Adipose tissue (tissue), 3 donors: ENCODE measurements at regions not wholly inside any gene's neighbourhood (a gene's known extent, or its start where the extent isn't known, plus 50 kb on each side); places are given as distances from the start of the nearest gene placed in this dataset.

Experiments
- H3K27ac ChIP-seq: one replicate; pipeline ENCODE4 v1.5.1; 2013; ENCODE audit warnings: low read depth, low read length
- WGBS, 3 donors: extraction: QIAGEN DNeasy Blood & Tissue Kit; methylation state at CpG; one replicate each; pipeline ENCODE4 v1.1.7; 2013; 5-methylcytosine and 5-hydroxymethylcytosine counted together
- donor health status: healthy with polysubstance abuse.
- donor health status: Bipolar disorder and iron deficiency.
- donor health status: healthy.

DNA sequence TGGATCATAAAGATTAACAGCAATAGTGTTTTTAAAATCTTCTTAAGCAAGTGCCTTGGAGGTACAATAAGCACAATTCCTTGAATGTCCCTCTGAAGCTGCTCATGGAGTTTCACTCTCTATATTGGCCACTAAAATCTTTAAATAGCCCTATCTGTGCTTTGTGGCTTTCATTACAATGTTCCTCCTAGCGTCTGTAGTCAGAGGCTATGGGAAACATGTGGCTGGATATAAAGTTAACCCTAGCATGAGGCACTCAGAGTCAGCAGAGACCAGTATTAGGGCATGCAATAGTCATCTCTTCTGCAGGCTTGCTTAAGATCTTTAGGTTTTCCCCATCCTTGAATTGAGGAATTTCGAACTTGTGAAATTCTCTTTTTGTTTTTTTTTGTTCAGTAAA lies 668.2 kb downstream of the CDH11 start:
- H3K27ac ChIP-seq: no peak overlapping the region
- 59% methylated on average over 2 of the region's 2 CpGs for WGBS, 3 donors

DNA sequence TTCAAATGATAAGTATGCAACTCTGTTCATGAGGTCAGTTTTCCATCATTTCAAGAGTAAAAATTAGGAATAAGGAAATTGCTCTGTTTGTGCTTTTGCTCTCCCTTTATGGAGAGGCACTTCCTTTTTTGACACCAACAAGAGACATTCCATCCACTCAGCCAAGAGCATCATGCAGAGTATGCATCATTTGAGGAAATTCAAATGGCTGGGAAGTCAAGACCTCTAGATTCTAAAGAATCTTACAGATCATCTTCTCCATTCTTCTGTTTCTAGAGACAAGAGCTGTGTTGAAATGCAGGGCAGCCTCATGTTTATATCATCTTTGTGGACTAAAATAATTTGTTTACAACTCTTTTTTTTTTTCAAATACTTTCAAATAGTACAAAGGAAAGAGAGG lies 669.4 kb downstream of the CDH11 start:
- no peak overlapping the region for H3K27ac ChIP-seq

DNA sequence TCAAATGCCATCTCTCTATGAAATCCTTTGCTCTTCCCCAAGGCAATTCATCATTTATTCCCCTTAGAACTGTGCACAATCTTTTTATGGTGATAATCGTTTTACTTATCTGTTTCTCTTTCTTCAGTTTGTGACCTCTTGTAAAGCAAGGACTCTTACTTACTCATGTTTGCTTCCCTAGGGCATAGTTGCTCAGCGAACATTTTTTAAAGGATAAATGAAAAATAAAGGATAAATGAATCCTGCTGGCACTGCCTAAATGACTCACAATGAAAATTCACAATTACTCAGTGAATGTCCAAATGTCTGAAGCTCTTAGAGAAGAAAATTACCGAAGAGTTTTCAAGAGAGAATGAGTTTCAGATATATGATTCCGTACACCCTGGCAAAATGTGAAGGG lies 671.7 kb downstream of the CDH11 start:
- no peak overlapping the region for H3K27ac ChIP-seq
- 64 to 83% (median 65%) methylated on average over 4 of the region's 4 CpGs for WGBS, 3 donors

DNA sequence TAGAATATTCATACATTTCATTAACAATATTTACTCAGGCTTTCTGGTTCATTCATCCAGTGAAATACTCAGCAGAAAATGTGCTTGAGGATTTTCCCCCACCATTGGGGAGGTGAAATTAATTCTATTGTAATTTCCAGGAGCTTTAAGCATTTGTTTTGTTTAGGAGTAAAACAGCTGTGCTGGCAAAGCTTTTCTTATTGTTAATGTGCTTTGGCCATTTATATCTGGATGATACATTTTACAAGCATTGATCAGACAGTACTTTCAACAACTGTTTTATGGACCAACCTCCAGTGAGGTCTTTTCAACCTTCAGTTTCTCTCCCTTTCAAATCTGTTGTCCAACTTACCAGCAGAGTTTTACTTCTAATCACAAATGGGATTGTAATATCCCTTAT lies 672.4 kb downstream of the CDH11 start:
- no peak overlapping the region for H3K27ac ChIP-seq

- no peak overlapping the region for H3K27ac ChIP-seq
- WGBS, 3 donors: 21 to 59% (median 57%) methylated on average over 3 of the region's 3 CpGs
These were observed 676.2 kb downstream of the CDH11 start for GRCh38 chr16:64445649-64446048.

- WGBS, 3 donors: 47 to 70% (median 61%) methylated on average over 4 of the region's 4 CpGs
- no peak overlapping the region for H3K27ac ChIP-seq
These were observed 676.6 kb downstream of the CDH11 start for GRCh38 chr16:64445245-64445644.

DNA sequence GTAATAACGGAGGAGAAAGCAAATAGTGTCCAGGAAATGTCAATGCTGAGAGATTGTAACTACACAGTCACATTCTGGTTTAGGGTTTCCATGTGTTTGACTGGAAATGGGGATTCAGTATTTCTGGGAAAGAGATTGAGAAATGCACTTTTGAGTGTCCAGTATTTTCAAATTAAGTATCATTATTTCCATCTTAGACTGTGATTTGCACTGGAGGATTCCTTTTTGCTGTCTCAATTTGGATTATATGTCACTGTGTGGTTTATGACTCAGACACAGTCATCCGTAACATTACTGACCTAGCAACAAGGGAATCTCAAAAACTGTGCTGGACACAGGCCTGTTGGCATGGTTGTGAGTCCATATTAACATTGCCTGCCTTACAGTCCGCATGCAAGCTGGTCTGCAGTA lies 681.4 kb downstream of the CDH11 start:
- WGBS, 3 donors: 53 to 66% (median 65%) methylated on average over 3 of the region's 3 CpGs
- H3K27ac ChIP-seq: no peak overlapping the region

DNA sequence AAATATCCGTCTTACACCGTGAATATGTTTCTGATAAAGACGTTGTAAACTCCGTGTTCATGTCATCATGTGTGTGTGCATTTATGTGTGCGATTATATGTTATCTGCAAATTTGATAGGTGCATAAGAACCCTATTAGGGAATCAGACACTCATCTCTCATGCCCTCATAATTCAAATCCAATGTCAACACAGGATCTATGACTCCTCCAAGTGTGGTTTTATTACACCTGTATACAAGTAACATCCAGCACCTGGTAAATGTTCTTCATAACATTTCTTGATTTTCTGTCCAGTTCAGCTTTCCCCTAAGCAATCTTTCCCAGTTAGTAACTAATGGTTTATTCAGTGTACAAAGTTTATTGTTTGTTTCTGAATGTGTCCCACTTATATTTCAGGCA lies 681.9 kb downstream of the CDH11 start:
- H3K27ac ChIP-seq: no peak overlapping the region
- WGBS, 3 donors: 93 to 94% (median 93%) methylated on average over 5 of the region's 5 CpGs

GRCh38 chr16:64437706-64438324 lies 684.0 kb downstream of the CDH11 start:
- no peak overlapping the region for H3K27ac ChIP-seq
- WGBS, 3 donors: 61 to 72% (median 71%) methylated on average over 9 of the region's 9 CpGs

DNA sequence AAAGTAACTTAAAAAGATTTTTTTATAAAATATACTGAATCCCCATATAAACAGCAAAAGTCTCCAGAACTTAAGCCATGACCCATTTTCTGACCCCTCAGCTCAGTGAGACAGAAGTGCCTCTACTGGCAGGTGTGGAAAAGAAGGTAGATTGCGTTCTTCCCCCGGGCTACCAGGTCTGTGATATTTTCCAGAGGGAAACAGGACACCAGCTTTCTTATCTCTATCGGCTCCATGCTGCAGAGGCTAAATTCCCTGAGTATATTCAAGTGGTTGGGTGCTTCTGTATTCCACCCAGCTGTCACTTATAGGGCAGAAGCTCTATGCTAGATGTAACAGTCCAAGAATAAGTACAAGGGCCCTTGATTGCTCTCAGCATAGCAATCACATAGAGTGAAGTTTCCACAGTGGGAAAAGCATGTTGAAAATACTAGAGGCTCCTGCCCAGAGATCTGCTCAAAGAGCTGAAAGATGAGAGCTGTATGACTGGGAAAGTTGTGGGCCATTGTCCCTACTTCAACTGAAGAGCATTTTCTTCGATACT lies 687.3 kb downstream of the CDH11 start:
- no peak overlapping the region for H3K27ac ChIP-seq
- 72 to 81% (median 74%) methylated on average over 4 of the region's 4 CpGs for WGBS, 3 donors

- H3K27ac ChIP-seq: no peak overlapping the region
These were observed 693.3 kb downstream of the CDH11 start for GRCh38 chr16:64428463-64429113.

DNA sequence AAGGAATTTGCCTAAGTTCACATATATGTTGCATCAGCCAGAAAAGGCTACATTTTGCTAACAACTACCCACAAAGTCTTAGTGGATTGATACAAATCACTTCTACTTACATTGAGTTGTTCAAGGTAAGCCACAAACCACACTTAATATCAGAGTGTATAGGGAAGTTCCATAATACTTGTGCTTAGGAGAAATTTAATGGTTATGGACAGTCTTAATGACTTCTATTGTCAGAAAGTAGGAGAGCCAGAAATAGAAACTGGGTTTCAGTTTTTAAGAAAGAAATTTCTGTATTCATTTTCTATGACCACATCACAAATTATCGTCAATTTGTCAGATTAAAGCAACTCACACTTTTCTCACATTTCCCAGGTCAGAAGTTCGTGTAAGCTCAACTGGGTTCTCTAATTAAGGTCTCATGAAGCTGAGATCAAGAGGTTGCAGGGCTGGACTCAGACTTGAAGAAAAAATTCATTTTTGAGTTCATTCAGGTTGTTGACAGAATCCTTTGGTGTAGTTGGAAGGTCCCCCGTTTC lies 695.7 kb downstream of the CDH11 start:
- 88 to 91% (median 88%) methylated on average over 3 of the region's 3 CpGs for WGBS, 3 donors
- no peak overlapping the region for H3K27ac ChIP-seq

More at GRCh38 chr16:64428463-64429113, 693.3 kb downstream of the CDH11 start:
- WGBS, 3 donors: 78 to 92% (median 85%) methylated on average over 5 of the region's 5 CpGs

GRCh38 chr16:64425381-64425780 lies 696.5 kb downstream of the CDH11 start:
- H3K27ac ChIP-seq: no peak overlapping the region

- 76 to 93% (median 78%) methylated on average over 1 of the region's 1 CpG for WGBS, 3 donors
- no peak overlapping the region for H3K27ac ChIP-seq
These were observed 699.6 kb downstream of the CDH11 start for GRCh38 chr16:64422259-64422658.

GRCh38 chr16:64421515-64421914 lies 700.3 kb downstream of the CDH11 start:
- no peak overlapping the region for H3K27ac ChIP-seq
- 69 to 80% (median 77%) methylated on average over 1 of the region's 1 CpG for WGBS, 3 donors

DNA sequence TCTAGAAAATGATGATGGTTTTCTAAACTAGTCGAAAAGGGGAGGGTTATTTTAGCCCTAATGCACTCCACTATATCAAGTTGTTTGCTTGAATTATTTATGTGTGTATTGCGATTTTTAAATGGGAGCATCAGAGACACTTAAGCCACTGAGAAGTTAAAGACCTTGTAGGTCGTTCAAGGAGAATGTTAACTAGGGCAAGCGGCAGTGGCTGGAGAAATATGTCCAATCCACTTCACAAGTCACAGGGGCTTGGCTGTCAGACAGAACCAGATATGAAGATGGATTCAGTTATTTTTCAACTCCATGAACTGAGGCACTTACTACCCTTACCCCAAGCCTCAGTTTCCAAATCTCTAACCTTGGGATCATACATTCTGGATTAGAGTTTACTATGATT lies 702.0 kb downstream of the CDH11 start:
- H3K27ac ChIP-seq: no peak overlapping the region
- 85 to 96% (median 92%) methylated on average over 4 of the region's 4 CpGs for WGBS, 3 donors

GRCh38 chr16:64417711-64418227 lies 704.1 kb downstream of the CDH11 start:
- no peak overlapping the region for H3K27ac ChIP-seq
- WGBS, 3 donors: 41 to 62% (median 42%) methylated on average over 1 of the region's 1 CpG

DNA sequence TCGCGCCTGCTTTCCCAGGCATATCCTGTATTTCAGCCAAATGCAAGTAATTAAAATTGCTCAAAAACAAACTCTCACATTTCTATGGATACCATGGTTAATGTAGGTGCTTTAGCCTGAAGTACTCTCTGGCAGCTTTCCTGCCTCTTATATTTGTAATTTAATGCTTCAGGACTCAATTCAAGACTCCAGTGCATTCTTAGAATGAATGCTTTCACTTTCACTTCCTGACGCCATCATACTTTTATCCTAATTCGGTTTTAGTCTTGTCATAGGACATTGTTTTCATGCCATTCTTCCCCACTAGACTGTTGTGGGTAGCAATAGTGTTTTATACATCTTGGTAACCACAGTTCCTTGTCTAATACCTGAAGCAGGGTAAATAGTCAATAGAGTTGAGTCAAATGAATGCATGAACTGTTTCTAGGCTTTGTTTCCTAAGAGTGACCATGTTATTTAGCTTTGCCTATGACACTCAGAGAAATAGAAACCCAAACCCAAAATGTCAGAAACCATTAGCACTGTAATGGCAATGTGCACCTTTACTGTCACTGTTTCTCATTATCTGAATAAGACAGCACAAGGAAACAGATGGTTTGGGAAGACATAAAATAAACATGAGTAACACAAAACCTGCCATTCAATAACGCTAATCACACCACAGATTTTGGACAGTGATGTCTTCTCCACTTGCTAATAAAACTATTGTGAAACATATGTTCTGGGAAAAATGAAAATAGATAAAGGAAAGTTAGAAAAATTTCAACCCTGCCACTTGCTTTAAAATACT lies 705.5 kb downstream of the CDH11 start:
- WGBS, 3 donors: 57 to 66% (median 59%) methylated on average over 5 of the region's 5 CpGs
- H3K27ac ChIP-seq: no peak overlapping the region
